ENCODE measurements at regions not wholly inside any gene's neighbourhood (a gene's known extent, or its start where the extent isn't known, plus 50 kb on each side); places are given as distances from the start of the nearest gene placed in this dataset.

GRCh38 chr16:52617591-52617990 is 70.6 kb upstream of the TOX3 start:
- no peak for TF ChIP-seq REST (IDR thresholded peaks at IDR 0.05)
- TF ChIP-seq RFX5 (IDR thresholded peaks at IDR 0.05): no peak
- TF ChIP-seq TP53 (CRISPR knock-in tag; IDR thresholded peaks at IDR 0.05): no peak
- TF ChIP-seq CTCF (IDR thresholded peaks at IDR 0.05): no peak
- TF ChIP-seq USF2 (IDR thresholded peaks at IDR 0.05): no peak
- TF ChIP-seq EP300 (IDR thresholded peaks at IDR 0.05): no peak
- no peak for TF ChIP-seq ESRRA (IDR thresholded peaks at IDR 0.05; ENCODE audit: borderline replicate concordance, low read length)
- no peak for TF ChIP-seq JUNB (IDR thresholded peaks at IDR 0.05)

All from A549 (cell line).